DMS79 (cell line): ENCODE measurements at regions not wholly inside any gene's neighbourhood (a gene's known extent, or its start where the extent isn't known, plus 50 kb on each side); places are given as distances from the start of the nearest gene placed in this dataset.
A peak's percentile ranks its signal among the peaks of the same experiment; 100 is the strongest.

Source experiments
- DNase-seq: peaks from one replicate; lab custom pipeline; 2025; lab: John Stamatoyannopoulos, UW

- DNase-seq: no peak
Observed at GRCh38 chr6:71481011-71481410, 192.4 kb downstream of the OGFRL1 start.

DNA sequence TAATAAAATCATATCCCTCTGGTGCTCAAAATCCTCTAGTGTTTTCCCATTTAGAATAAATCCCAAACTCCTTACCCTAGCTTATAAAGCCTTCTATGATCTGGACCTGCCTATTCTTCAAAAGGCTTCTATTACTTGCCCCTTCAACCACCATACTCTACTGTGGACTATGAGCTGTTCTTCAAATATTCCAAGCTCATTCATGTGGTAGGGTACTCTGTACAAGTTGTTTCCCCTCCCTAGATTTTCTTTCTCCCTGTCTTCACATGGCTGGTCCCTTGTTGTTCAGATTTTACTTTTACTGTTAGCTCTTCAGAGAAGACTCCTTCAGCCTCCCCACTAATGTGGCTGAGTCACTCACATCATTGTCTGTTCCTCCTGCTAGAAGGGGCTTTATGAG lies 193.2 kb downstream of the OGFRL1 start:
- DNase-seq: no peak

DNA sequence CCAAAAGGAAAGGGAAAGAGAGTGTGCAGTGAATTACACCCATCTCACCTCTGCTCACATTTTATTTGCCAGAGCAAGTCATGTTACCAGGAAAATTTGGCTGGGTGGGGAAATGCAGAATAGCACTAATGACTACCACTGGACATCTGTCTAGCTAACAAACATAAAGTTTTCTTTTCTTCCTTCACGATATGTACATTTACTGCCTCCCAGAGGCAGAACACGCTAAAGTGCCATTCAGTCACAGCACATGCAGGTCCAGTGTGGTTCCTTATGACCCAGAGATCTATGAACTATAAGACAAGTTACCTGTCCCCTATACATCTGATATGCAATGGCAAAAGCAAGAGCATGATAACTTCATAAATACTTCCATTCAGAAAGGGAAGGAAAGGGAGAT lies 194.1 kb downstream of the OGFRL1 start:
- DNase-seq: no peak

- no peak for DNase-seq
Observed at GRCh38 chr6:71486461-71486860, 197.8 kb downstream of the OGFRL1 start.

DNA sequence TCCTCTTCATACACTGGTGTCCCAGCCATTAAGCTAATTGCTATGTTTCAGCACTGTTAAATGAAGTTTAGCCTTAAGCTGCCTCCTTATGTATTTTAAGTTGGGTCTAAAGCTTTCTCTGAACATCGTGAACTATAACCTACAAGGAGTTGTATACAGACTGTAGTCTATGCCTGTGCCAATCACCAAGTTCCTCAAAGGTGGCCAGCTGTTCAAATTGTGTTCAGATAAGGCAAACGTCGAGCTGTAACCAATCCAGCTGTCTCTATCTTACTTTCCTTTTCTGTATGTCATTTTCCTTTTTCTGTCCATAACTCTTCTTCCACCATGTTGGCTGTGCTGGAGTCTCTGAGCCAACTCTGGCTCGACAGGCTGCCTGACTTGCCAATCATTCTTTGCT lies 199.6 kb downstream of the OGFRL1 start:
- DNase-seq: no peak

DNA sequence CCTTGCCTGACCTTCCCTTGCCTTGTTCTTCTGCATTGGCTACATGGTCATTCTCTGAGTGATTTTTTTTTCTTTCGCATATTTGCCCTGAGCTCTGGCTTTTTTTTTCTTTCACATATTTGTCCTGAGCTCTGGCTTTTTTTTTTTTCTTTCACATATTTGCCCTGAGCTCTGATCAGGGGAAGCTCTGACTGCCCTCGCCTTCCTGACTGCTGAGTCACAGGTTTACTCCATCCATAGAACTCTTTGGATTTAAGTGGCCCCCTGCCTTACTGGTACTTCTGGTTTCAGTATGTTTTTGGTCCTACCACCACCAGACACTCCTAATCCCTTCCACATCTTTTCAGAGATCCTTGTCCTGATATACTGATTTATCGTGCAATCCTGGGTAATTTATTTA lies 201.1 kb downstream of the OGFRL1 start:
- no peak for DNase-seq

- DNase-seq: no peak
Observed at GRCh38 chr6:71490876-71491275, 202.3 kb downstream of the OGFRL1 start.

- DNase-seq: no peak
Observed at GRCh38 chr6:71491844-71492243, 203.2 kb downstream of the OGFRL1 start.

DNA sequence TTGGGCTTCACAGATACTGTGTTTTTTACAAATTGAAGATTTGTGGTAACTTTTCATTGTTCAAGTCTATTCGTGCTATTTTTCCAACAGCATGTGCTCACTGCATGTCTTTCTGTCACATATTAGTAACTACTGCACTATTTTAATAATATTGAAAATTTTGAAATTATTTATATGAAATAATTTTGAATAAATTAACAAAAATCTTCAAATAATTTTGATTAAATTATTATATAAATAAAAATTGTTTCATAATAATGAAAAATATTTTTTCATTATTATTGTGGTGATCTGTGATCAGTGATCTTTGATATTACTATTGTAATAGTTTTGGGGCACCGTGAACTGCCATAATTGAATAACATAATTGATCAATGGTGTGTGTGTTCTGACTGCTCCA lies 204.1 kb downstream of the OGFRL1 start:
- DNase-seq: no peak

GRCh38 chr6:71496018-71496721 lies 207.6 kb downstream of the OGFRL1 start:
- no peak for DNase-seq

- DNase-seq: no peak
Observed at GRCh38 chr6:71496722-71497033, 208.1 kb downstream of the OGFRL1 start.

- DNase-seq: no peak
Observed at GRCh38 chr6:71498638-71499037, 210.0 kb downstream of the OGFRL1 start.

- DNase-seq: no peak
Observed at GRCh38 chr6:71499667-71500066, 211.1 kb downstream of the OGFRL1 start.

DNA sequence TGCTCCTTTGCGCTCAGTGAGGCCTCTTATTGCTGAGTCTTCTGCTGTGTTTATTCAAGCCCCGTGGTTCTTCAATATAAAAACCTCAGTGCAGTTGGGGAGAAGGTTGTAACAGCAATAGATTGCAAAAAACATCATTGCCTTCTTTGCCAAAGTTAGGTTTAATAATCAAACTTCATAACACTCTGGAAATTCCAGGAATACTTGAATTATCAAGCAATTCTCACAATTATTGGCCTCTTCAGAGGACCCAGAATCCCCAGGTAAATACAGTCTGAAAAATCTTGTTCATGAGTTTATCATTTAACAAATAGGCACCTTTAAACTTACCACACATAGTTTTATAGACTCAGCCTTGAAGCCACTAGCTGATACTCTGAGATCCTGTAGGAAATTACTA lies 213.6 kb downstream of the OGFRL1 start:
- no peak for DNase-seq

DNA sequence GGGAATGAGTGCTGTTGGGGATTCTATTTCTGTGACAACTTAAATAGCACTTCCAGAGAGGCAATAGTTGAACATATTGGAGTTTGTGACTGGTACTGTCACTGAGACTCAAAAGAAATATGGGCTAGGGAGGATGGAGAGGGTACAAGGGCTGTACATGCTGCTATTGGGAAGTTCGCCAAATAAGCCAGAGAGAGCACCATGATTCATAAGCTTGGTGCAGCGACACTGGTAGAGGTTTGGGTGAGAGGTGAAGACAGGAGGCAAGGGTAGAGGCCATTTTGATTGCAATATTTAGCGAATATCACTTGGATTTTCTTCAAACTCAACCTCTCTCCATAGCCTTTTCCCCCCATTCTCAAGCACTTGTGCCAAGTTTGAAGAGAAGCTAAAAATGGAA lies 214.3 kb downstream of the OGFRL1 start:
- DNase-seq: no peak

DNA sequence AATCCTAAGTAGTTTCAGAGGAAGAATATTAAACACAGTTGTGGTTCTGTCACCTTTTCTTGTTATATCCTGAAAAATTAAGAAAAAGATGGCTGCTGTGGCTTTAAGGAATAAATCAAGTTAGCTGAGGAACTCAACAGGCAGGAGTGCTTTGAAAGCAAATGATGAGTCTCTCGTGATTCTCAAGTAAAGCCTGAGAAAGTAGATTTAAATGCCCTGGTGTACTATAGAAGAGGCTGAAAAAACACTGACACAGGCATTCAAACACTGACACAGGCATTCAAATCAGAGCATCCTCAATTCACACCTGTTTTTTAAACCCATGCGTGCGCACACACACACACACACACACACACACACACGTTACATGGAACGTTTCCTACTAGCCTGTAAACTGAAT lies 218.6 kb downstream of the OGFRL1 start:
- DNase-seq: no peak

DNA sequence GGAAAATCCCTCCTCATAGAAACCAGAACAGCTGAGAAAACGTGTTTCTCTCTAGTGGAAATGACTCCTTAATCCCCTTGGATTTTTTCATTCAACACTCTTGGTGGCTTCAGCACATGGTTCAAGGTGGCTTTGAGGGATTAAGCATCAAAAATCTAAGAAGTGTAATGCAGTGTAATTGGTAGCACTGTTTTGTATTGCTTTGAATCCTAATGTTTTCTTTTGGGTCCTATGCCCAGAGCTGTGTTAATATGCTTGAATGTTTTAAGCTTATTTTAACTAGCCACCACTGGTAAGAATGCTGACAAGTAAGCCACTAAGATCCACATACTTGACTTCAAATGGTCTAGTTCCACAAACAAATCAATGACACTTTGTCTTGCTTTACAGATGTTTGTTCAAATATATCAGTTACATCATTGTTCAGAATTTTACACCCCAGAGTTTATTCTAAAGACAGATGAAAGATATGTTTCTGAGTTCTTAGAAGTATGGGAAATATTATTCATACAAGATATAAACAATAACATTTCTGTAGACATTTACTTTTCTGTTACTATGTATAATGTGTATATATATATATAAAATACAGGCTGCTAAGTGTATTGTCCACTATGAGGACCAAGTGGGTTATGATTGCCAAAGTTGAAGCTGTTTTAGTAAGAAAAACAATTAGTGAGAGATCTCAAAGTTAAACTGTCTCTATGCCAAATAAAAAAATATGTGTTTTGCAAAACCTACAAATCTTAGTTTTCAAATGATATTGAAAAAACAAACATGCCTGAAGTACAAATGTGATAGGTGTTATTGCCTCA lies 220.8 kb downstream of the OGFRL1 start:
- peak; percentile 1 for DNase-seq

DNA sequence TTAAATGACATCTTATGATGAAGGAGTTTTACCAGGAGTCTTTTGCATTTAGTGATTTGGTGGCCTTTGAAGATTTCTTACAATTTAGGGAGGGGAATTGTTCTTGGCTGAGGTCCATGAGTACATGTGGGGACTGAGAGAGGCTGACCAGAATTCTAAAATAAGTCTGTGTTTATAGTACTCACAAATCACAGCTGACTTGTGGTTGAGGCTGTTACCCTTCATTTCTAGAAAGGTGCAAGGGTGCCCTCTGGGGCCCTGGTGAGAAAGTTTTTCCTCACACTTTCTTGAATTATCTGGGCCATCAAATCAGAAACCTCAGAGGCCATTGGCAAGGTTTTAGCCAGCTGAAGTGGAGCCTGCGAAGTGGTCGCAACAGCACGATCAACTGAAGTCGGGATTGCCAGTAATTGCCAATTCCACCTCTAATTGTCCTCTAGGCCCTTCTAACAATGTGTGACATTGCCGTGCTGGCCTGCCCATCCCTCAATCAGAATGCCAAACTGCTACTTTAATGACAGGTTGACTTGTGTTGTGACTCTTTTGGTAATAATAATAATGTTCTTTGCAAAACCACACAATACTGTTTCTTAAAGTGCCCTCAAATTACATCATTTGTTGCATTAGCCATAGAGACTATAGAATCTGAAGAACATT lies 221.6 kb downstream of the OGFRL1 start:
- DNase-seq: peak; percentile 37

DNA sequence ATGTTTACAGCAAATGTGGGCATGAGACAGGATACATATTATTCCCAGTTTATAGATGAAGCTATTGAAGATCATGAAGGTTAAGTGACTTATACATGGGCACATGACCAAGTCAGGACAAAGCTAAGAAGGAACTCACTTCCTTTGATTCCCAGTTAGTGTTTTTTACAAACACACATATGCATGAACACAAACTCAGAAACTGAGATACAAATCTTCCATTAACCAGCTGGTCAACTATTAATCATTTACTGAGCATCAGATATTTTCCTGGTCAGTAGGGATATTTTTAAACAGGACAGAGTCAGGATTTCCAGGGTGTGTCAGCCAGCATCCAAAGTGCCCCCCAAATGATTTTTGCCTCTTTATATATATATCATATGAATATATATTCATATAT lies 222.2 kb downstream of the OGFRL1 start:
- DNase-seq: no peak

- no peak for DNase-seq
Observed at GRCh38 chr6:71512256-71512655, 223.6 kb downstream of the OGFRL1 start.

DNA sequence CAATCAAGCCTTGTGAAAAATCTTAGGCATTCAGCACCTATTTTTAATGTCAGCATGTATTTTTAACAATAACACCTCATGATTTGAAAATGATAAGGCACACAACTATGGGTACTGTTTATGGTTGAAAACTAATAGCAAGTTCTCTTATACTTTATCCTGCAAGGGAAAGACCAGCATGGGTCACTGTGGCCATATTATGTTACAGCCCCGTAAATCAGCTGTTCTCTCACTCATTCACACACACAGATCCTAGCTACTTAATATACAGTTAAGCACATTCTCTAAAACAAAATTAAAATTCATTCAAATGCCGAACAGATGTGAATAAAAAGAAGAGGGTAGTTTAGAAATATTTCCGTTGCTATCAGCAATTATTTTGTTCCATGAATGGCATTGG lies 224.4 kb downstream of the OGFRL1 start:
- no peak for DNase-seq

GRCh38 chr6:71523548-71523947 lies 234.9 kb downstream of the OGFRL1 start:
- DNase-seq: no peak

DNA sequence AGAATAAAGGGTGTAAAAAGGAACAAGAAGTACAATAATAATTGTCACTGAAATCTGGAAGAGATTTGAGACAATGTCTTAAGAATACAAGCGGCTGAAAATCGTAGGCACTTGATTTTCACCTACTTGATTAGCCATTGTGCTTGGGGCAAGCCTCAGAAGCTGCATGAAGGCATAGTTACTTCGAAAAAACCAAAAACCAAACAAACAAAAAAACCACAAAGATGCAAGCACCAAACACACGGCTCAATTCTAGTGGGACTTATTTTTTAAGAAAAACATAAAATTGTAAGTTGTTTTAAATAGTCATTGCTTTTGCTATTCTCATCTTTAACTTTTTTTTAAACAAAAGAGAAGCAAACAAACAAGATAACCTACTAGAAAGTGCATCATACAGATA lies 235.6 kb downstream of the OGFRL1 start:
- no peak for DNase-seq
